GM19324 (cell line): ENCODE measurements at regions not wholly inside any gene's neighbourhood (a gene's known extent, or its start where the extent isn't known, plus 50 kb on each side); places are given as distances from the start of the nearest gene placed in this dataset.

Experiments used
- ATAC-seq: cut with Tn5 transposase; IDR thresholded peaks from one replicate; pipeline ENCODE4 v1.9.1; 2021; ENCODE audit warnings: mild to moderate bottlenecking, moderate library complexity; ENCODE audit not compliant: unreplicated experiment, low FRiP score

DNA sequence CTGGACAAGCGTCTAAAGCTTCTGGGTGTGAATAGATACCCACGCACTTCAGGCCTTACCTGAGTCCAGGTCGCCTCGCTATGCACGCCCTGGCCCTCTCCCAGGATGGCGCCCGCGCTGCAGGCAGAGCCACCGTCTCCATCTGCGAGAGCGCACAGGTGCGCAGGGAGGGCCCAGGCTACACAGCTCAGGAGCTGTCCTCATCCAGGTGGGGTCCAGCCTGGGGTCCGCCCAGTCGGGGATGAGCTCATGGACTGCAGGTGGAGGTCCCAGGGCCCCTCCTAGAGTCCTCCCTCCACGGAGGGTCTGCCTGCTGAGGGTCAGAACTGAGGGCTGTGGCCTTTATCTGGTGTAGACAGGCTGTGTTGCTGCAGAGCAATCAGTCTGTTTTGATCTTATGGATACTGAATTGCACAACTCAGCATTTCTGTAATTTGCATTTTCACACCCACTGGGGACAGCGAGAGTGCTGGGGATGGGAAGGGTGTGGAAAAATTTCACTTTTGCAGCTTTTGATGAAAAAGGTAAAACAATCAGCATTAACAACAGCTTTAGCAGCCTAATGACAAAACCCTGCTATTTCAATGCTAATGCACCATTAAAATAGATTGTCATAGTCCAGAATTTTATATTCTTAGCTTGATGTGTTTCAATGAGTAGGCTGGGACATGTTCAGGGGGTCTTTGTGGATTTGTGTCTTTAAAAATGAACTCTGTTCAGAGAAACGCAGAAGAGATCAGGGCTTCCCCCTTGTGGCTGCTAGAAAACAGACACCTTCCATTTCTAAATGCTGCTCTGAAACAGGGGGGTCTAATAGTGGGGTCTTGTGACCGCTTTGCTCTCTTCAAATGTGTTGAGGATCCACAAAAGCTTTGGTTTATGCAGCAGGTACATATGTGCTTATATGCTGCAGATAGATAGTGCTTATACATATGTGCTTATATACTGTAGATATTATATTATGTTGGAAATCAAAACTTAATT, 77.8 kb upstream of the PHACTR3 start:
- ATAC-seq = no peak

DNA sequence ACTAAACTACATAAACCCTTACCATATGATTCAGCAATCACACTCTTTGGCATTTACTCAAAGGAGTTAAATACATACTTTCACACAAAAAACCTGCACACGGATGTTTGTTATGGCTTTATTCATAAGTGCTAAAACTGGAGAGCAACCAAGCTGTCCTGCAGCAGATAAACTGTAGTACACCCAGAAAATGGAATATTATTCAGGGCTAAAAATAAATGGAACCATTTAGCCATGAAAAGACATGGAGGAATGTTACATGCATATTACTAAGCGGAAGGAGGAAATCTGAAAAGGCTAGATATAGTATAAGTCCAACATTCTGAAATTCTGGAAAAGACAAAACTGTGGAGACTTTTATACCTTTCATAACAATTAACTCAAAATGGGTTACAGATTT, 73.6 kb upstream of the PHACTR3 start:
- ATAC-seq = no peak

DNA sequence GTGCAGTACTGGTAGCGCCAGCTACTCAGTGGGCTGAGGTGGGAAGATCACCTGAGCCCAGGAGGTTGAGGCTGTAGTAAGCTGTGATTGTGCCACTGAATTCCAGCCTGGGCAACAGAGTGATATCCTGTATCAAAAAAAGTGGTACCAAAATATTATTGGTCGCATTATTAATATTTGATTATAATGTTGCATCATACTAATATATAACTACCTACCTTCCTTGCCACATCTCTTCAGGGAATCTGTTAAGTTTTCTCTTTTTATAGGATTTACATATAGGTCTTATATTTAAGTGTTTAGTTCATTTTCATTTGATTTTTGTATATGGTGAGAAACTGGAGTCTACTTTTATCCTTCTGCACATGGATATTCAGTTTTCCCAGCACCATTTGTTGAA, 66.3 kb upstream of the PHACTR3 start:
- ATAC-seq = no peak

DNA sequence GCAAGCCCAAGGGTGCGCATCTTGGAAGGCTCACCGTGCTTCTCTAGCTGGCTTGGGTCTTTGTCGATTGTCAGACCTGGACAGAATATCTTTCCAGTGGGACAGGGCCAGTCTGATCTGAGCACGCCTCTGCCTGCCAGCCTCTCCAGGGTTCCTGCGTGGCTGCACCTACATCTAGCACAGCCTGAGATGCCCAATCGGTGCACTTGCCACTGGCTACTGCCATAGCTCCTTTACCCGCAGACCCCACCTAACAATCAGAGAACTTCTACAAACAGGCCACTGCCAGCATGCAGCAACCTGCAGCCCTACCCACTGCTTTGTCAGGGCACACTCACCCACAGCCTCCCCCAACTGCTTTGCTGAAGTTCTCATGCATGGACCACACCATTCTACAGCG, 56.7 kb upstream of the PHACTR3 start:
- ATAC-seq = no peak
